Nephron (organoid): ENCODE measurements at regions not wholly inside any gene's neighbourhood (a gene's known extent, or its start where the extent isn't known, plus 50 kb on each side); places are given as distances from the start of the nearest gene placed in this dataset.

Source experiments
- H3K27ac Mint-ChIP-seq, 3 experiments: 2 replicates each; pipeline ENCODE4 v1.8.0; 2020; ENCODE audit warnings: mixed read lengths in 3 of 3, mild to moderate bottlenecking in 2 of 3, moderate library complexity in 1 of 3
- H3K27me3 Mint-ChIP-seq: 2 replicates; pipeline ENCODE4 v1.8.0; 2021; ENCODE audit warnings: low read depth, mild to moderate bottlenecking, moderate library complexity, mixed read lengths
- H3K36me3 Mint-ChIP-seq: 2 replicates; pipeline ENCODE4 v1.8.0; 2020; ENCODE audit warnings: low read depth, mixed read lengths
- H3K4me1 Mint-ChIP-seq: 2 replicates; pipeline ENCODE4 v1.8.0; 2020; ENCODE audit warnings: mixed read lengths
- H3K4me3 Mint-ChIP-seq, 3 experiments: 2 replicates each; pipeline ENCODE4 v1.8.0; 2020; ENCODE audit warnings: mild to moderate bottlenecking in 3 of 3, mixed read lengths in 3 of 3, moderate library complexity in 2 of 3
- H3K9me3 Mint-ChIP-seq: 2 replicates; pipeline ENCODE4 v1.8.0; 2020; ENCODE audit warnings: mixed read lengths
- TF ChIP-seq, protein P1 (sequence below), 3 experiments: fragments of 200-600 bp; sonication (generic); IDR thresholded peaks; one replicate each; pipeline ENCODE4 v1.5.0; 2021; ENCODE audit warnings: antibody characterized with exemption in 3 of 3; ENCODE audit not compliant: unreplicated experiment in 3 of 3

DNA sequence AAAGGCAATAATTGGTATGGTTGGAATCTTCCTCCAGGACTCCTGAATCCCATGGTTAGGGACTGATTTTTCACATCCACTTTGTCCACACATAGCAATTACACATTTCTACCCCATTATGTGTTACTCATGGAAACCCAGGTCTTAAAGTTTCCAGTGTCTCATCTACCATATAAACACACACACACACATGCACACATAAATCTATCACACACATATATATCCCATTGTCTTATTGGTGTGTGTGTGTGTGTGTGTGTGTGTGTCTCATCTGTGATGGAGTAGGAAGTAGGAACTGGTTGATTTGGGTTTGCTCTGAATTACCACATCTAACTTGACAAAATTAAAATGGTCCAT is 525.4 kb downstream of the FUT8 start:
- TF ChIP-seq, protein P1, sequence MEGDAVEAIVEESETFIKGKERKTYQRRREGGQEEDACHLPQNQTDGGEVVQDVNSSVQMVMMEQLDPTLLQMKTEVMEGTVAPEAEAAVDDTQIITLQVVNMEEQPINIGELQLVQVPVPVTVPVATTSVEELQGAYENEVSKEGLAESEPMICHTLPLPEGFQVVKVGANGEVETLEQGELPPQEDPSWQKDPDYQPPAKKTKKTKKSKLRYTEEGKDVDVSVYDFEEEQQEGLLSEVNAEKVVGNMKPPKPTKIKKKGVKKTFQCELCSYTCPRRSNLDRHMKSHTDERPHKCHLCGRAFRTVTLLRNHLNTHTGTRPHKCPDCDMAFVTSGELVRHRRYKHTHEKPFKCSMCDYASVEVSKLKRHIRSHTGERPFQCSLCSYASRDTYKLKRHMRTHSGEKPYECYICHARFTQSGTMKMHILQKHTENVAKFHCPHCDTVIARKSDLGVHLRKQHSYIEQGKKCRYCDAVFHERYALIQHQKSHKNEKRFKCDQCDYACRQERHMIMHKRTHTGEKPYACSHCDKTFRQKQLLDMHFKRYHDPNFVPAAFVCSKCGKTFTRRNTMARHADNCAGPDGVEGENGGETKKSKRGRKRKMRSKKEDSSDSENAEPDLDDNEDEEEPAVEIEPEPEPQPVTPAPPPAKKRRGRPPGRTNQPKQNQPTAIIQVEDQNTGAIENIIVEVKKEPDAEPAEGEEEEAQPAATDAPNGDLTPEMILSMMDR (IDR thresholded peaks at IDR 0.05; ENCODE audit: unreplicated experiment in 3 of 3): no peak
- H3K27ac Mint-ChIP-seq: no peak overlapping the region
- no peaks in the 10 kb centered on the region for H3K36me3 Mint-ChIP-seq
- H3K4me1 Mint-ChIP-seq: peaks cover 16% of the 10 kb centered on the region
- peaks cover 20% of the 10 kb centered on the region for H3K27me3 Mint-ChIP-seq
- H3K4me3 Mint-ChIP-seq: no peak overlapping the region
- H3K9me3 Mint-ChIP-seq: no peaks in the 10 kb centered on the region

DNA sequence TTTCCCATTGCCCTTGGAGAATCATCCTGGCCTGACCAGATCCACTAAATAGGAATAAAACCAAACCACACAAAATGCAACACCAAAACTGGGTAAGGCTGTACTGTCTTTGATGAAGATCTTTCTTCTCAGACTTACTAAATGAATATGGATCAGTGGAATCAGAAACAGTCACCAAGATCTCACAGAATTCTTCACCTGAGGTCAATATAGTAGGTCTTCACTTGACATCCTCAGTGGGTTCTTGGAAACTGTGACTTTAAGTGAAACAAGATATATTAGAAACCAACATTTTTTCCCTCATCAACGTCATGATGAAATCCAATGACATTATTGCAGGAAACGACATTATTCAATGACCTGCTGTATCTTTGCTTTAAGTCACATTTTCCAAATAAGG is 526.2 kb downstream of the FUT8 start:
- Mint-ChIP-seq H3K4me3 (no peak overlapping the region), H3K4me1 (peaks cover 16% of the 10 kb centered on the region), H3K36me3 (no peaks in the 10 kb centered on the region), H3K27me3 (peaks cover 24% of the 10 kb centered on the region), H3K9me3 (no peaks in the 10 kb centered on the region), H3K27ac (no peak overlapping the region)
- TF ChIP-seq, protein P1 (IDR thresholded peaks at IDR 0.05; ENCODE audit: unreplicated experiment in 3 of 3): no peak

DNA sequence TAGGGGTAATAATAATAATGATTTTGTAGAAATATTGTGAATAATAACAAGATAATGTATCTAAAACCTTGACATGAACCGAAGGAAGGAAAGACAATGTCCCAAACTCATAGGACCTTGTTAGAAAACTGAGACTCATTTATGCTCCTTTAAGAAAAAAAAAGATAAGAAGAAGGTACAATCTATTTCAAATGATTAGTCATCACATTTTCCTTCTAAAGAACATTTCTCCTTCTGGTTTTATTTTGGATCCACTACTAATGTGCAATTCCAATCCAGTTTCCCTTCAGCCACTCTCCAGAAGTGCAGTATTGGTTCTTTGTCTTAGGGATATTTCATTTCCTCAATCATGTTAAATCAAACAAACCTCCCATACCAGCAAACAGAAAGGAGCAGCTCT is 526.7 kb downstream of the FUT8 start:
- TF ChIP-seq, protein P1 (IDR thresholded peaks at IDR 0.05; ENCODE audit: unreplicated experiment in 3 of 3): no peak
- Mint-ChIP-seq H3K4me1 (peaks cover 16% of the 10 kb centered on the region), H3K27me3 (peaks cover 24% of the 10 kb centered on the region), H3K4me3 (no peak overlapping the region), H3K9me3 (no peaks in the 10 kb centered on the region), H3K36me3 (no peaks in the 10 kb centered on the region), H3K27ac (no peak overlapping the region)

DNA sequence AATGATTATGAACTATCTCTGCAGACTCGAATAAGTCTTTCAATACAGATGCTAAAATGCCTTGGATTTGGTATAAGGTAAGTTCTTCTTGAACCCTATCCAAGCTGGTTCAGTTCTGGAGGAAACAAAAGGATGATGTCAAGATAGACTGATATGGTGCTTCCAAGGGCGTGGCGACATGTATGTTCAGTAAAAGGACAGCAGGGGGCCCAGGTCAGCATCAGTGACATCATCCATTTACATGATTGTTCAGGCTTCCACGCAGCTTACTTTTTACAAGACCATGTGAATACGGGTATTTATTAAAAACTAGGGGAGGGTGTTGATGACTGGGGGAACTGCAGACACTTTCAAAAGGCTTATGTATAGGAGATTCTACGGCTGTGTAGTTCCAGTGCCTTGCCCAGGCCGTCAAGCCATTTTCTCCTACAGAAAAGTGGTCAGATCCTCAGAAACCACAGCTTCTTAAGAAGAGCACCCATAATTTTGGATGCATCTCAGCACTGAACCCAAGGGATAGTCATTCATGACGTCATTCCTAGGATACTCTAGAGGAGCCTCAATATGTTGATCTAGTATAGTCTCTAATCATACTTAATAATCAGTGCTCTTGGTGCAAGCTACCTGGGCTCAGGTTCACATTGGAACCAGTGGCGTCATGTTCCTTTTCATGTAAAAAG is 527.7 kb downstream of the FUT8 start:
- no peak overlapping the region for H3K4me3 Mint-ChIP-seq

DNA sequence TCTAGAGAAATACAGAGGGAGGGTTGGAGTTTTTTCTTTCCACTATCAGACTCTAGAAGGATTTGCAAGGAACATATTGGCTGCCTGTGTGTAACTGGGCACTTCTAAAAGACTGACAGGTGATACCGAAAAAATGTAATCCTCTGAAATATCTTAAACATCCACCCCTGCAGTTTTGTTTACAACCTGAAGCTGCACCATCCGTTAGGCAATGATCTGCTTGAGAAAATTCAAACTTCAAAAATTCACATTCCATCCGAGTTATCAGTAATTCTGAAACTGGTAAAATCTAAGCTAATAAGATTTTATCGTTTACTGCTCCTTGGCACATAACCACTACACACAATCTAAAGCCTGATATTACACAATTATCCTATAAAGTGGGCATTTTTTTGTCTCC is 528.6 kb downstream of the FUT8 start:
- TF ChIP-seq, protein P1 (IDR thresholded peaks at IDR 0.05; ENCODE audit: unreplicated experiment in 3 of 3): no peak
- Mint-ChIP-seq H3K4me3 (no peak overlapping the region), H3K27me3 (peaks cover 27% of the 10 kb centered on the region), H3K27ac (no peak overlapping the region), H3K4me1 (peaks cover 20% of the 10 kb centered on the region), H3K36me3 (no peaks in the 10 kb centered on the region), H3K9me3 (no peaks in the 10 kb centered on the region)

More for the DNA sequence above, 527.7 kb downstream of the FUT8 start:
- no peaks in the 10 kb centered on the region for H3K9me3 Mint-ChIP-seq
- H3K27me3 Mint-ChIP-seq: peaks cover 24% of the 10 kb centered on the region
- peaks cover 20% of the 10 kb centered on the region for H3K4me1 Mint-ChIP-seq
- H3K36me3 Mint-ChIP-seq: no peaks in the 10 kb centered on the region
- TF ChIP-seq, protein P1 (IDR thresholded peaks at IDR 0.05; ENCODE audit: unreplicated experiment in 3 of 3): peak in 1 of 3 experiments; percentile 8
- H3K27ac Mint-ChIP-seq: no peak overlapping the region

DNA sequence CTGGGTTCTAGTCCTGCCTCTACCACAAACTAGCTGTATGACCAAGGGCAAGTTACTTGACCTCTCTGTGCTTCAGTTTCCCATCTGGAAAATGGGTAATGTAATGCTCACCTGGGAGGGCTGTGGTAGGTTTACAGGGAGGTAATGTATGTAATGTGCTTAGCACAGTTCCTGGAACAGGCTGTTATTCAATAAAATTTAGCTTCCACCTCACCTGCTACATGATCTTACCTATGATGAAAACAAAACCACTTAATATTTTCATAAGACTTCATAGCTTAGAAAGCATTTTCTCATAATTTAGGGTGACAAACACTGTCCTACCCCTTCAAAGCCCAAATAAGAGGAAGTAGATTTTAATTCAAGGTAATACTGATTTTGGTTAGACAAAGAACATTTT is 530.6 kb downstream of the FUT8 start:
- peaks cover 25% of the 10 kb centered on the region for H3K4me1 Mint-ChIP-seq
- H3K4me3 Mint-ChIP-seq: no peak overlapping the region
- H3K27me3 Mint-ChIP-seq: peaks cover 36% of the 10 kb centered on the region
- no peaks in the 10 kb centered on the region for H3K36me3 Mint-ChIP-seq
- TF ChIP-seq, protein P1 (IDR thresholded peaks at IDR 0.05; ENCODE audit: unreplicated experiment in 3 of 3): no peak
- H3K9me3 Mint-ChIP-seq: no peaks in the 10 kb centered on the region
- H3K27ac Mint-ChIP-seq: peak overlapping the region in 1 of 3 experiments; percentile 17
